Endothelial cell of umbilical vein (primary cell): ENCODE measurements at regions not wholly inside any gene's neighbourhood (a gene's known extent, or its start where the extent isn't known, plus 50 kb on each side); places are given as distances from the start of the nearest gene placed in this dataset.

ENCODE experiments used
- BruUV-seq: library from RNA; stranded (reverse); fragments of 400-500 nt; replicated peaks from 2 replicates; lab custom pipeline; 2021; lab: Mats Ljungman, UMichigan
- CTCF ChIA-PET: fragments of 300-600, 350-600 bp; sonication (Branson Sonifier 250); formaldehyde crosslinking; loops from one replicate; lab custom pipeline; 2021; ENCODE audit warnings: antibody characterized with exemption, inconsistent platforms; lab: Charles Lee
- POLR2A ChIA-PET: fragments of 300-600, 350-600 bp; sonication (Branson Sonifier 250); formaldehyde crosslinking; loops from one replicate; lab custom pipeline; 2021; ENCODE audit warnings: antibody characterized with exemption, inconsistent platforms; lab: Charles Lee
- DNase-seq: peaks from one replicate; pipeline ENCODE4 v3.0.0-alpha.2; 2011; ENCODE audit warnings: low read depth, low spot score
- FAIRE-seq: peaks from 2 replicates; lab custom pipeline; 2011; peaks lifted over from hg19 to GRCh38; lab: Jason Lieb, UNC
- H2AFZ ChIP-seq: 2 replicates; pipeline ENCODE4 v1.6.0; 2012; ENCODE audit warnings: low read depth, low read length, control low read depth, inconsistent platforms
- H3K27ac ChIP-seq: 2 replicates; pipeline ENCODE4 v1.5.1; 2011; ENCODE audit warnings: low read depth, mild to moderate bottlenecking, control low read depth, low read length, moderate library complexity; ENCODE audit not compliant: insufficient read depth
- H3K27me3 ChIP-seq, 2 experiments: 2 replicates each; pipeline versions ENCODE4 v1.6.0 to v1.6.1; 2011; ENCODE audit warnings: low read length in 2 of 2, mixed read lengths in 1 of 2; ENCODE audit not compliant: control insufficient read depth in 2 of 2, insufficient read depth in 2 of 2
- H3K36me3 ChIP-seq, 2 experiments: 2 replicates in 1 of 2; 3 replicates in 1 of 2; pipeline ENCODE4 v1.5.1; 2011; ENCODE audit warnings: low read length in 2 of 2, mild to moderate bottlenecking in 1 of 2, moderate library complexity in 1 of 2; ENCODE audit not compliant: control insufficient read depth in 2 of 2, insufficient read depth in 2 of 2; ENCODE audit errors: extremely low read depth in 1 of 2
- H3K4me1 ChIP-seq: 3 replicates; pipeline ENCODE4 v1.5.1; 2011; ENCODE audit warnings: mild to moderate bottlenecking, low read length; ENCODE audit not compliant: control insufficient read depth, insufficient read depth; ENCODE audit errors: extremely low read depth
- H3K4me2 ChIP-seq: 2 replicates; pipeline ENCODE4 v1.6.1; 2011; ENCODE audit warnings: low read length, control low read depth, mixed read lengths; ENCODE audit not compliant: insufficient read depth
- H3K4me3 ChIP-seq, 3 experiments: fragments of 200-600 bp in 1 of 3; sonication (generic), shearing (Covaris generic) in 1 of 3; replicated peaks in 1 of 3; 2 replicates each; pipeline ENCODE4 v1.5.1; 2011 to 2016; ENCODE audit warnings: control low read depth in 3 of 3, low read length in 3 of 3, mild to moderate bottlenecking in 2 of 3, inconsistent platforms in 1 of 3, low read depth in 1 of 3, moderate library complexity in 1 of 3; ENCODE audit not compliant: insufficient read depth in 1 of 3
- H3K79me2 ChIP-seq: 2 replicates; pipeline ENCODE4 v1.6.0; 2012; ENCODE audit warnings: low read length, inconsistent platforms; ENCODE audit not compliant: control insufficient read depth, insufficient read depth
- H3K9ac ChIP-seq: replicated peaks from 2 replicates; pipeline ENCODE3; 2011; ENCODE audit warnings: low read length, control low read depth; ENCODE audit not compliant: insufficient read depth; ENCODE audit errors: extremely low read depth
- H3K9me1 ChIP-seq: replicated peaks from 3 replicates; pipeline ENCODE4 v1.6.0; 2011; ENCODE audit warnings: mild to moderate bottlenecking, low read length; ENCODE audit not compliant: control insufficient read depth, insufficient read depth; ENCODE audit errors: extremely low read depth
- H3K9me3 ChIP-seq: replicated peaks from 2 replicates; pipeline ENCODE4 v1.5.1; 2012; ENCODE audit warnings: low read length, inconsistent platforms; ENCODE audit not compliant: control insufficient read depth, insufficient read depth
- H4K20me1 ChIP-seq: replicated peaks from 2 replicates; pipeline ENCODE3; 2011; ENCODE audit warnings: mild to moderate bottlenecking, low read length; ENCODE audit not compliant: control insufficient read depth, insufficient read depth; ENCODE audit errors: extremely low read depth
- EZH2 ChIP-seq: IDR thresholded peaks from 2 replicates; pipeline ENCODE4 v1.6.1; 2012; ENCODE audit warnings: borderline replicate concordance, low read depth, mild to moderate bottlenecking, moderate library complexity, low read length, inconsistent platforms; ENCODE audit not compliant: severe bottlenecking
- FOS ChIP-seq: IDR thresholded peaks from 2 replicates; pipeline ENCODE4 v1.6.1; 2011; ENCODE audit warnings: mild to moderate bottlenecking, low read length, moderate library complexity, borderline replicate concordance; ENCODE audit not compliant: insufficient read depth
- GATA2 ChIP-seq: IDR thresholded peaks from 2 replicates; pipeline ENCODE4 v1.7.0; 2011; ENCODE audit warnings: low read depth, mild to moderate bottlenecking, moderate library complexity, mixed read lengths, low read length; ENCODE audit not compliant: insufficient read length, insufficient read depth
- JUN ChIP-seq: IDR thresholded peaks from 2 replicates; pipeline ENCODE4 v1.6.1; 2011; ENCODE audit warnings: borderline replicate concordance, low read depth; ENCODE audit not compliant: insufficient read length, insufficient read depth
- MYC ChIP-seq: IDR thresholded peaks from one replicate; pipeline ENCODE4 v1.6.1; 2011; ENCODE audit warnings: mild to moderate bottlenecking, low read depth, low read length
- POLR2A ChIP-seq: IDR thresholded peaks from 2 replicates; pipeline ENCODE4 v1.6.1; 2012; ENCODE audit warnings: low read depth, mild to moderate bottlenecking, control low read depth, low read length
- POLR2AphosphoS5 ChIP-seq: IDR thresholded peaks from 2 replicates; pipeline ENCODE4 v1.6.1; 2012; ENCODE audit warnings: low read depth, mild to moderate bottlenecking, control low read depth, low read length, moderate library complexity; ENCODE audit not compliant: insufficient read depth
- dilution Hi-C: fragments of 300-500 bp; cut with MboI; formaldehyde crosslinking; loops from one replicate; pipeline ENCODE4 v1.15.0; 2019; ENCODE audit warnings: low sequenced_read_pairs; ENCODE audit not compliant: extremely low pct_ligation_motif_present
- intact Hi-C: fragments of 100-400 bp; cut with micrococcal nuclease; formaldehyde crosslinking; loops from one replicate; pipeline ENCODE4 v1.10.0; 2022
- TF ChIP-seq, protein P1 (sequence below), 2 donors: IDR thresholded peaks; 1 replicate in 1 of 2; 2 replicates in 1 of 2; pipeline ENCODE4 v1.5.1; 2011; ENCODE audit warnings: low read length in 2 of 2, mild to moderate bottlenecking in 2 of 2, moderate library complexity in 2 of 2, control low read depth in 1 of 2, inconsistent platforms in 1 of 2, low read depth in 1 of 2; ENCODE audit not compliant: insufficient read depth in 1 of 2; ENCODE audit errors: extremely low read depth in 1 of 2
- TF ChIP-seq, protein P2 (sequence below): IDR thresholded peaks from 2 replicates; pipeline ENCODE4 v1.6.1; 2011; ENCODE audit not compliant: insufficient read depth, insufficient read length

DNA sequence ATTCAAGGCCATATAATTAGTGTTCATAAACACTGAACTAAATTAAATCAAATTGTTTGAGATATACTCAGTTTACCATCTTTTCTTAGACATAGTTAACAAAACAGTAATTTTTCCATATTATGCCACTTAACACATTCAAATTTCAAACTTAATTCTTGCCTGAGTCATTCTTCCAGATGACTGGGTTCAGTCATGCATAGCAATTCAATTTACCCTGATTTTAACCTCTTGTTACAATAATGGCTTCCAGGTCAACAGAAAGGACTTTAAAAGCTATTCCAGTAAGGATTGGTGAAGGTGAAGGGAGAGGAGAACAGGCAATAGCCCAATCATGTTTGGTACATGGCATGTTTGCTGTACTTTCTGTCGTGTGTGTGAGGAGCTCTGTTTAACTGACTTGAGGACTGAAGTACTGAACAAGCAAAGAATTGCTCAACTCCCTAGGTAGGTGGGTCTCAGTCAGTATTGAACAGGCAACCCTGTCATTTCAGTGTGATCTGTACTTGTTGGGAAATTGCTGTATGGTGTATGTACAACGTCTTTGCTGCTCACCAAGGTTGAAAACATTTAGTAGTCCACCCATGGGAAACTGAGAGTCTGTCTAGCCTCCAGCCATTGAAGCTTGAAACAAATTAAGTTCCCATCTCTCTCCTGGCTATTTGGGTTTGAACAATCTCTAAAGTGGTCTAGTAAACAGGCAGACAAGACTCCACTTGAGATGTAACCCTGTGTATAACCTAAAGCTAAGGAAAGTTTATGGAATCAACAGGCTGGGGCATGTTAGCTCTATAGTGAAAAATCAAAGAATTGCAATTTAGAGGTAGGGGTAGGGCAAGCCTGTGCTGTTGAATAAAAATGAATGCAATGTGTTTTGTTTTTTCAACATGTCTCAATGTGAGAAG, 327.2 kb downstream of the BTG1 start:
- Histone ChIP-seq H3K9ac (no peak overlapping the region), H3K9me1 (no peaks in the 10 kb centered on the region), H3K4me1 (no peaks in the 10 kb centered on the region), H3K27me3 (no peaks in the 10 kb centered on the region), H3K9me3 (no peaks in the 10 kb centered on the region), H3K79me2 (no peaks in the 10 kb centered on the region), H3K4me3 (no peak overlapping the region), H3K4me2 (no peak overlapping the region), H4K20me1 (no peaks in the 10 kb centered on the region), H3K36me3 (no peaks in the 10 kb centered on the region), H3K27ac (no peak overlapping the region), H2AFZ (no peak overlapping the region)
- CTCF ChIA-PET = interaction anchor here (0.8 to 3.6 kb wide), 3 partner anchors 7 to 326 kb away, joined by 3 to 21 read pairs (median 3); no protein-coding TSS in a partner anchor
- intact Hi-C loops = no loop called here
- FAIRE-seq (no peak), DNase-seq (no peak)
- TF ChIP-seq MYC (no peak), POLR2AphosphoS5 (no peak), FOS (no peak), GATA2 (no peak), POLR2A (no peak), JUN (no peak)
- dilution Hi-C loops = no loop called here
- no TSS peak for BruUV-seq
- POLR2A ChIA-PET = no interaction called here

DNA sequence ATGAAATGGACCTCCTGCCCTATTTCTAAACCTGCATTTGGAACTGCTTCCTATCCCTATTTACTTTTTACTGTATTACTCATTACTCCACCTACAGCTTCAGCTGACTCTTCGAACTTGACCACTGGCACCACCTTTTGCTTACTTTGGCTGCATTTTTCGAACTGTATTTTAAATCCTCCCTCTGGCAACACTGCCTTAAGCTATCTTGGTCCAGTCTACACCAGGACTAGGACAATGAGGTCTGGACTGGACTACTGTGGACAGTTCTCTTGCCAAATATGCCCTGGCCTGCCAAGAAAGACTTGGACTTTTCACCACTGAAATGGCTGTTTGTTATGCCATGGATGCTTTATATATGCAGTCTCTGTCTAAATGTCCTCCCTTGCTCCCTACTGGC, 328.1 kb downstream of the BTG1 start:
- Histone ChIP-seq H3K9me3 (no peaks in the 10 kb centered on the region), H3K4me3 (no peak overlapping the region), H3K27ac (no peak overlapping the region), H3K4me1 (no peaks in the 10 kb centered on the region), H4K20me1 (no peaks in the 10 kb centered on the region), H3K27me3 (no peaks in the 10 kb centered on the region), H3K4me2 (no peak overlapping the region), H2AFZ (no peak overlapping the region), H3K9ac (no peak overlapping the region), H3K79me2 (no peaks in the 10 kb centered on the region), H3K36me3 (no peaks in the 10 kb centered on the region), H3K9me1 (no peaks in the 10 kb centered on the region)
- TF ChIP-seq EZH2 (no peak), POLR2A (no peak), POLR2AphosphoS5 (no peak), FOS (no peak), JUN (no peak), MYC (no peak), GATA2 (no peak)
- TF ChIP-seq, protein P1, sequence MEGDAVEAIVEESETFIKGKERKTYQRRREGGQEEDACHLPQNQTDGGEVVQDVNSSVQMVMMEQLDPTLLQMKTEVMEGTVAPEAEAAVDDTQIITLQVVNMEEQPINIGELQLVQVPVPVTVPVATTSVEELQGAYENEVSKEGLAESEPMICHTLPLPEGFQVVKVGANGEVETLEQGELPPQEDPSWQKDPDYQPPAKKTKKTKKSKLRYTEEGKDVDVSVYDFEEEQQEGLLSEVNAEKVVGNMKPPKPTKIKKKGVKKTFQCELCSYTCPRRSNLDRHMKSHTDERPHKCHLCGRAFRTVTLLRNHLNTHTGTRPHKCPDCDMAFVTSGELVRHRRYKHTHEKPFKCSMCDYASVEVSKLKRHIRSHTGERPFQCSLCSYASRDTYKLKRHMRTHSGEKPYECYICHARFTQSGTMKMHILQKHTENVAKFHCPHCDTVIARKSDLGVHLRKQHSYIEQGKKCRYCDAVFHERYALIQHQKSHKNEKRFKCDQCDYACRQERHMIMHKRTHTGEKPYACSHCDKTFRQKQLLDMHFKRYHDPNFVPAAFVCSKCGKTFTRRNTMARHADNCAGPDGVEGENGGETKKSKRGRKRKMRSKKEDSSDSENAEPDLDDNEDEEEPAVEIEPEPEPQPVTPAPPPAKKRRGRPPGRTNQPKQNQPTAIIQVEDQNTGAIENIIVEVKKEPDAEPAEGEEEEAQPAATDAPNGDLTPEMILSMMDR (IDR thresholded peaks at IDR 0.05; ENCODE audit: extremely low read depth in 1 of 2, insufficient read depth in 1 of 2, low read depth in 1 of 2, low read length in 2 of 2) = no peak
- TF ChIP-seq, protein P2, sequence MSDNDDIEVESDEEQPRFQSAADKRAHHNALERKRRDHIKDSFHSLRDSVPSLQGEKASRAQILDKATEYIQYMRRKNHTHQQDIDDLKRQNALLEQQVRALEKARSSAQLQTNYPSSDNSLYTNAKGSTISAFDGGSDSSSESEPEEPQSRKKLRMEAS = no peak
- intact Hi-C loops (no loop called here), dilution Hi-C loops (no loop called here)
- DNase-seq (no peak), FAIRE-seq (no peak)
- ChIA-PET CTCF (no interaction called here), POLR2A (no interaction called here)
- no TSS peak for BruUV-seq
